ENCODE measurements at regions not wholly inside any gene's neighbourhood (a gene's known extent, or its start where the extent isn't known, plus 50 kb on each side); places are given as distances from the start of the nearest gene placed in this dataset.
A peak's percentile ranks its signal among the peaks of the same experiment; 100 is the strongest.

GRCh38 chr2:234853729-234854128 lies 98.1 kb upstream of the SH3BP4 start:
- WGBS, 2 donors = 87 to 88% methylated on average over 2 of the region's 2 CpGs
- TF ChIP-seq POLR2A (IDR thresholded peaks at IDR 0.05) (no peak), EP300 (IDR thresholded peaks at IDR 0.05) (no peak), CTCF (IDR thresholded peaks at IDR 0.05) (no peak), POLR2AphosphoS5 (IDR thresholded peaks at IDR 0.05) (no peak)
- peak in 1 of 2 donors; percentile 77 for ATAC-seq (ENCODE audit: low FRiP score in 2 of 2)
- Histone ChIP-seq H3K27me3 (no peaks in the 10 kb centered on the region), H3K4me3 (no peak overlapping the region), H3K9me3 (no peaks in the 10 kb centered on the region), H3K4me1 (no peaks in the 10 kb centered on the region), H3K36me3 (no peaks in the 10 kb centered on the region), H3K27ac (no peak overlapping the region)
- no peak for DNase-seq

DNA sequence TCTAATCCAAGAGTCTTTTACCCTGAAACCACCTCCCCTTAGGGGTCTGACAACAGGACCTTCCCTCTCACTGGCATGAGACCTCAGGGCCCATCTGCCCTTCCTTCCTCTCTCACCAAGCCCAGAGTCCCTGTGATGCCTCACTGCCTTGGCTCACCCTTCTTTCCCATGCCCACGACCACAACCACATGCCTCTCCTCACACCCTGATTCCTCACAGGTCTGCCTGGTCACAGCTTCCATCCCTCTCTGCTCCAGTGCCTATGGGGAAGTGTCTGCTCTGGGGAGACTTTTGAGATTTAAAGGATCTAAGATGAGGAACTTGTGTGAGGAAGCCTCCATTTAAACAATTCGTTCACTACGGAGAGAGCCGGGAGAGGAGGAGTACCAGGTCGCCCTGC lies 98.9 kb upstream of the SH3BP4 start:
- Histone ChIP-seq H3K36me3 (no peaks in the 10 kb centered on the region), H3K27me3 (no peaks in the 10 kb centered on the region), H3K27ac (no peak overlapping the region), H3K4me3 (no peak overlapping the region), H3K9me3 (no peaks in the 10 kb centered on the region), H3K4me1 (no peaks in the 10 kb centered on the region)
- 79 to 87% methylated on average over 5 of the region's 5 CpGs for WGBS, 2 donors
- DNase-seq (no peak), ATAC-seq (ENCODE audit: low FRiP score in 2 of 2) (no peak)
- TF ChIP-seq POLR2A (IDR thresholded peaks at IDR 0.05) = no peak
- TF ChIP-seq EP300 (IDR thresholded peaks at IDR 0.05) = no peak
- no peak for TF ChIP-seq POLR2AphosphoS5 (IDR thresholded peaks at IDR 0.05)
- TF ChIP-seq CTCF (IDR thresholded peaks at IDR 0.05) = no peak

DNA sequence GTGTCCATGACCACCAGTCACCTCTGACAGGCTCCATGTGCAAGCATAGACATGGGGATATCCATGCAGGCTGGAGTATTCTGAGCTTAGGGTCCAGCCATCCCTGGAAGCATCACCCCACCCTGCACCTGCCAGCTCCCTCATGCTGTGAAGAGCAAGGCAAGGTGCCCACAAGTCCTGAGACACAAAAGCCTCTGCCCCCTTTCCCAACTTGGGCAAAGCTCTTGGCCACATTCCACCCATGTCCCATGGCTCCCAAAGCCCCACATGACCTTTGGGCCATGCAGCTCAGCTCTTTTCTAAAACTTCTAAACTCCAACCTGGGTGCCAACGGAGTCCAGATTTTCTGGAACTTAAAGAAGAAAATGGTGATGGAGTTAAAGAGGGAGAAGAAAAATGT lies 99.8 kb upstream of the SH3BP4 start:
- Histone ChIP-seq H3K9me3 (no peaks in the 10 kb centered on the region), H3K27ac (no peak overlapping the region), H3K36me3 (no peaks in the 10 kb centered on the region), H3K4me3 (no peak overlapping the region), H3K4me1 (no peaks in the 10 kb centered on the region), H3K27me3 (no peaks in the 10 kb centered on the region)
- no peak for TF ChIP-seq POLR2AphosphoS5 (IDR thresholded peaks at IDR 0.05)
- no peak for TF ChIP-seq EP300 (IDR thresholded peaks at IDR 0.05)
- no peak for TF ChIP-seq CTCF (IDR thresholded peaks at IDR 0.05)
- TF ChIP-seq POLR2A (IDR thresholded peaks at IDR 0.05) = no peak
- no peak for DNase-seq
- WGBS, 2 donors = 45 to 84% methylated on average over 1 of the region's 1 CpG
- ATAC-seq (ENCODE audit: low FRiP score in 2 of 2) = no peak

- Histone ChIP-seq H3K4me1 (no peaks in the 10 kb centered on the region), H3K27ac (no peak overlapping the region), H3K27me3 (no peaks in the 10 kb centered on the region), H3K36me3 (no peaks in the 10 kb centered on the region), H3K9me3 (no peaks in the 10 kb centered on the region), H3K4me3 (no peak overlapping the region)
- TF ChIP-seq CTCF (IDR thresholded peaks at IDR 0.05) (no peak), POLR2A (IDR thresholded peaks at IDR 0.05) (no peak), POLR2AphosphoS5 (IDR thresholded peaks at IDR 0.05) (no peak), EP300 (IDR thresholded peaks at IDR 0.05) (no peak)
- no peak for DNase-seq
- 88 to 92% methylated on average over 5 of the region's 5 CpGs for WGBS, 2 donors
- no peak for ATAC-seq (ENCODE audit: low FRiP score in 2 of 2)
Measured at GRCh38 chr2:234851451-234851850, 100.4 kb upstream of the SH3BP4 start.

- H3K4me1 ChIP-seq = no peaks in the 10 kb centered on the region
- ATAC-seq (ENCODE audit: low FRiP score in 2 of 2) (no peak), DNase-seq (no peak)
- H3K27ac ChIP-seq = no peak overlapping the region
- WGBS, 2 donors = 84 to 88% methylated on average over 5 of the region's 5 CpGs
- H3K9me3 ChIP-seq = no peaks in the 10 kb centered on the region
- TF ChIP-seq POLR2AphosphoS5 (IDR thresholded peaks at IDR 0.05) (no peak), POLR2A (IDR thresholded peaks at IDR 0.05) (no peak), CTCF (IDR thresholded peaks at IDR 0.05) (no peak), EP300 (IDR thresholded peaks at IDR 0.05) (no peak)
- H3K4me3 ChIP-seq = no peak overlapping the region
- H3K27me3 ChIP-seq = no peaks in the 10 kb centered on the region
- no peaks in the 10 kb centered on the region for H3K36me3 ChIP-seq
Measured at GRCh38 chr2:234850818-234851217, 101.0 kb upstream of the SH3BP4 start.
